Ovary (tissue), 7 donors: ENCODE measurements at regions not wholly inside any gene's neighbourhood (a gene's known extent, or its start where the extent isn't known, plus 50 kb on each side); places are given as distances from the start of the nearest gene placed in this dataset.

Experiments used
- DNase-seq, 5 donors: peaks; one replicate each; pipeline ENCODE4 v3.0.0-alpha.2; 2019 to 2020
- H3K27ac ChIP-seq, 2 donors: fragments of 200-600 bp; one replicate each; pipeline versions ENCODE4 v1.5.1 to v1.8.0; 2019 to 2022
- H3K27me3 ChIP-seq: fragments of 200-600 bp; one replicate; pipeline ENCODE4 v1.8.0; 2022
- H3K36me3 ChIP-seq: fragments of 200-600 bp; sonication (generic); one replicate; pipeline ENCODE4 v1.5.1; 2019
- H3K4me1 ChIP-seq: one replicate; pipeline ENCODE4 v1.8.1; 2013; ENCODE audit warnings: mild to moderate bottlenecking, moderate library complexity; ENCODE audit not compliant: insufficient read depth
- H3K4me3 ChIP-seq: fragments of 200-600 bp; sonication (generic); one replicate; pipeline ENCODE4 v1.5.1; 2017
- H3K9me3 ChIP-seq, 2 donors: fragments of 200-600 bp in 1 of 2; sonication (generic) in 1 of 2; one replicate each; pipeline versions ENCODE4 v1.5.1 to v1.8.1; 2013 to 2019; ENCODE audit warnings: mild to moderate bottlenecking in 1 of 2, moderate library complexity in 1 of 2
- EP300 ChIP-seq: sonication (generic); formaldehyde crosslinking; IDR thresholded peaks from one replicate; pipeline ENCODE4 v1.6.1; 2017; ENCODE audit warnings: antibody characterized with exemption
- POLR2A ChIP-seq: fragments of 450-650 bp; IDR thresholded peaks from one replicate; pipeline ENCODE4 v1.6.1; 2017; ENCODE audit warnings: antibody characterized with exemption, mild to moderate bottlenecking, moderate library complexity
- WGBS, 3 donors: extraction: QIAGEN DNeasy Blood & Tissue Kit in 1 of 3; methylation state at CpG; one replicate each; pipeline versions ENCODE4 v1.1.5 to v1.1.7; 2013 to 2017; 5-methylcytosine and 5-hydroxymethylcytosine counted together
- intact Hi-C, 4 donors: fragments of 100-400 bp; cut with DNase I; formaldehyde crosslinking; loops; one replicate each; pipeline versions ENCODE4 v1.11.0 to v1.15.1; 2022 to 2023
- TF ChIP-seq, protein P1 (sequence below), 3 donors: fragments of 450-650 bp in 2 of 3; fragments of 200-600 bp in 1 of 3; IDR thresholded peaks; one replicate each; pipeline versions ENCODE4 v1.5.1 to v1.8.0; 2016 to 2022; ENCODE audit warnings: antibody characterized with exemption in 3 of 3, mild to moderate bottlenecking in 1 of 3
- donor health status: DM: no; HTN: no; CAD: no; lungs with moderate emphysema.
- donor health status: DM: no; HTN: no; CAD: no.
- donor health status: Bipolar disorder and iron deficiency.
- donor health status: DM: no; HTN: no; CAD: no.
- donor health status: DM: yes; HTN: yes; CAD: no.

DNA sequence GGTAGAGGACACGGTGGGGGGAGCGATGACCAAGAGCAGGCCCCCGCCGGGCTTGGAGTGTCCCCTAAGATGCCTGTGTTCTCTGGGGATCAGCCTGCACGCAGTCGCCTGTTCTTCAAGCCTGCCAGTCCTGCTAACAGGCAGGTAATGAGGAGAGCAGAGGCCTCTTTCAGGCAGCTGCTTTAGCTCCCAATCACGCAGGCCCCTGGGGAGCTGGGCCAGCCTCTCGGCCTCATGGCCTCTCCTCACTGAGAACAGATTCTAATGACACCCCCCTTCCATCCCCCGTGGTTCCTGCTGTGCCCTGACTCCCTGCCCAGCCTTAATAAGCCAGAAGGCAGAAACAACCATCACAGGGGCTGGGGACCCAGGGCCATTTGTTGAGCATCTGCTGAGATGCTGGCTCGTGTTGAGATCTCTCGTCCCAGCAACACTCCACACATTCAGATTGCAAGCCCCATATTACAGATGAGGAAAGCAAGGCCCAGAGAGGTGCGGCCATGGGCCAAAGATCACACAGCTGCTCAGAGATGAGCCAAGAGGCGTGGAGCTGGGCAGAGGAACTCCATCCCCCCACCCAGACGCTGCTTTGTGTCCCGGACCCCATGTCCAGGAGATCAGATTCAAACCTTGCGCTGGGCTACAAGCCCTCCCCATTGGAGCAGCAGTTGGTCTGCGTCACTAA is 71.6 kb upstream of the CASZ1 start:
- 63 to 68% (median 65%) methylated on average over 17 of the region's 17 CpGs for WGBS, 3 donors
- Histone ChIP-seq H3K36me3 (no peaks in the 10 kb centered on the region), H3K9me3 (no peaks in the 10 kb centered on the region), H3K27me3 (no peaks in the 10 kb centered on the region), H3K4me1 (peaks cover 6% of the 10 kb centered on the region), H3K4me3 (no peak overlapping the region), H3K27ac (no peak overlapping the region)
- no peak for DNase-seq
- intact Hi-C loops: loop anchor here (2.0 to 5.0 kb wide), 4 partner anchors 336 to 436 kb away; partner anchors contain the start of gene CENPS (in 1 of the 4)
- TF ChIP-seq, protein P1, sequence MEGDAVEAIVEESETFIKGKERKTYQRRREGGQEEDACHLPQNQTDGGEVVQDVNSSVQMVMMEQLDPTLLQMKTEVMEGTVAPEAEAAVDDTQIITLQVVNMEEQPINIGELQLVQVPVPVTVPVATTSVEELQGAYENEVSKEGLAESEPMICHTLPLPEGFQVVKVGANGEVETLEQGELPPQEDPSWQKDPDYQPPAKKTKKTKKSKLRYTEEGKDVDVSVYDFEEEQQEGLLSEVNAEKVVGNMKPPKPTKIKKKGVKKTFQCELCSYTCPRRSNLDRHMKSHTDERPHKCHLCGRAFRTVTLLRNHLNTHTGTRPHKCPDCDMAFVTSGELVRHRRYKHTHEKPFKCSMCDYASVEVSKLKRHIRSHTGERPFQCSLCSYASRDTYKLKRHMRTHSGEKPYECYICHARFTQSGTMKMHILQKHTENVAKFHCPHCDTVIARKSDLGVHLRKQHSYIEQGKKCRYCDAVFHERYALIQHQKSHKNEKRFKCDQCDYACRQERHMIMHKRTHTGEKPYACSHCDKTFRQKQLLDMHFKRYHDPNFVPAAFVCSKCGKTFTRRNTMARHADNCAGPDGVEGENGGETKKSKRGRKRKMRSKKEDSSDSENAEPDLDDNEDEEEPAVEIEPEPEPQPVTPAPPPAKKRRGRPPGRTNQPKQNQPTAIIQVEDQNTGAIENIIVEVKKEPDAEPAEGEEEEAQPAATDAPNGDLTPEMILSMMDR (IDR thresholded peaks at IDR 0.05): no peak
- TF ChIP-seq EP300 (no peak), POLR2A (no peak)

DNA sequence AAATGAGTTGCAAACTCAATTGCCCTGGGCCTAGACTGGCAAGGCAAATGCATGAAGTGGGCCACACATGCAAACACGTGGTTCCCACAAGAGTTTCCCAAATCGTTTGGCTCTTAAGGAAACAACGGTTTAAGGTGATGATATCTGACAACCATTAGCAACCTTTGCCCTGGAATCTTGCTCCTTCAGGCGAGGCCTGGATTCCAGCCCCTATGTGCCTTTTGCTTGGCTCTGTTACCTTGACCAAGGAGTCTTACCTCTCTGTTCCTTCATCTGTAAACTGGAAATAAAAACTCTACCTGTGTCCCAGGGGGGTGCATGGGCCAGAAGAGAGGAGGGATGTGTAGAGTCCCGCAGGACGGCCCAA is 72.1 kb upstream of the CASZ1 start:
- 69 to 80% (median 72%) methylated on average over 6 of the region's 6 CpGs for WGBS, 3 donors
- peaks cover 4% of the 10 kb centered on the region for H3K4me1 ChIP-seq
- TF ChIP-seq POLR2A (no peak), EP300 (no peak)
- TF ChIP-seq, protein P1 (IDR thresholded peaks at IDR 0.05): no peak
- no peak overlapping the region for H3K4me3 ChIP-seq
- intact Hi-C loops: loop anchor here (5.0 kb wide), 3 partner anchors 336 to 436 kb away; partner anchors contain the start of gene CENPS (in 1 of the 4)
- H3K9me3 ChIP-seq: no peaks in the 10 kb centered on the region
- no peaks in the 10 kb centered on the region for H3K27me3 ChIP-seq
- no peaks in the 10 kb centered on the region for H3K36me3 ChIP-seq
- no peak for DNase-seq
- no peak overlapping the region for H3K27ac ChIP-seq

DNA sequence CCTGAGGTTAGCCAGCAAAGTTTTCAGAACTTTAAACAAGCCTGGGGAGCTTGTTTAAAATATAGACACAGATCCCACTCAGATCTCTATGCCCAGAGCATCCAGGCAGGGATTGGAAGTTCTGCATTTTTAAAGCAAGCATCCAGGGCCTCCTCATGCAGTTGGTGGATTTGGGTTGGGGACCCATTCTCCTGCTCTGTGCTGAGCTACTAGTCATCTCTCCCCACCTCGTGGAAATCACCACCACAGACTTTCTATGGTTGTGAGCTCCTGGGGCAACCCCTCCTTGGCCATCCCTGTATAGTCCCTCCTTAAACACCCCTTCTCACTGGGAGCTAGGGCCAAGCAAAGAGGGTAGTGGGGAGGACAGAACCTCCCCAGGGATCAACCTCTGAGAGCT is 73.5 kb upstream of the CASZ1 start:
- H3K4me1 ChIP-seq: peaks cover 4% of the 10 kb centered on the region
- H3K4me3 ChIP-seq: no peak overlapping the region
- DNase-seq: no peak
- intact Hi-C loops: loop anchor here (5.0 kb wide), 3 partner anchors 338 to 438 kb away; partner anchors contain the start of gene CENPS (in 1 of the 4)
- TF ChIP-seq POLR2A: no peak
- no peak for TF ChIP-seq EP300
- TF ChIP-seq, protein P1 (IDR thresholded peaks at IDR 0.05): no peak
- no peaks in the 10 kb centered on the region for H3K9me3 ChIP-seq
- H3K27ac ChIP-seq: no peak overlapping the region
- H3K36me3 ChIP-seq: no peaks in the 10 kb centered on the region
- WGBS, 3 donors: 15 to 32% (median 30%) methylated on average over 1 of the region's 1 CpG
- H3K27me3 ChIP-seq: no peaks in the 10 kb centered on the region

DNA sequence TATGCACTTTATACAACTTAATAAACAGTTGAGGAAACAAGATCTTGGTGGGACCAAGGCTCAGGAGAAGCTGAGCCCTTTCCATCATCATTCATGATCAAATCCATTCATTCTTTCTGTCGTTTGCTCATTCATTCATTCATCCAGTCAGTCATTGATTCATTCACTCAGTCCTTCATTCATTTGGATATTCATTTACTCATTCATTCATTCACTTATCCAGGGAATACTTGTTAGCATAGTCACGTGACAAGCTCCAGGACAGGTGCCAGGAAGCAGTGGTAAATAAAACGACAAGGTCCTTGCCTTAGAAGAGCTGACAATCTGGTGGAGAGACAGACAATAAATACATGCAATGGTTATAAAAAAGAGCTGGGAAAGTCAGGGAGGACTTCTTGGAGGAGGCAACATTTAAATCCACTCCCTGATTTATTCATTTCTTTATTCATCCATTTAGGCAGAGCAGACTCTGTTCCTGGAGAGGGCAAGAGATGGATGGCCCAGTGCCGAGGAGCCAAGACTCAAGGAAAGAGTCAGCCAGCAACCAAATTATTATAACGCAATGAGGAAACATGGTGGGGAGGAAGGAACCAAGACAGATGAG is 74.1 kb upstream of the CASZ1 start:
- TF ChIP-seq, protein P1 (IDR thresholded peaks at IDR 0.05): no peak
- TF ChIP-seq POLR2A (no peak), EP300 (no peak)
- Histone ChIP-seq H3K27ac (no peak overlapping the region), H3K4me1 (peaks cover 4% of the 10 kb centered on the region), H3K9me3 (no peaks in the 10 kb centered on the region), H3K4me3 (no peak overlapping the region), H3K36me3 (no peaks in the 10 kb centered on the region), H3K27me3 (no peaks in the 10 kb centered on the region)
- intact Hi-C loops: no loop called here
- no peak for DNase-seq
- 51 to 62% (median 56%) methylated on average over 5 of the region's 5 CpGs for WGBS, 3 donors
